ENCODE measurements at regions not wholly inside any gene's neighbourhood (a gene's known extent, or its start where the extent isn't known, plus 50 kb on each side); places are given as distances from the start of the nearest gene placed in this dataset.
"Not testable (repeated sequence)": the region's sequence is repeated elsewhere in the genome, so short reads cannot be mapped to it uniquely, and the experiment has no call there.

GRCh38 chrX:117458243-117458968, 658.2 kb downstream of the KLHL13 start:
- DNase-seq = no peak

GRCh38 chrX:117455787-117456186, 660.8 kb downstream of the KLHL13 start:
- no peak for DNase-seq

GRCh38 chrX:117429501-117429900, 687.1 kb downstream of the KLHL13 start:
- no peak for DNase-seq

- no peak for DNase-seq
Measured at GRCh38 chrX:117407449-117408150, 709.0 kb downstream of the KLHL13 start.

- no peak for DNase-seq
Measured at GRCh38 chrX:117400839-117401238, 715.8 kb downstream of the KLHL13 start.

GRCh38 chrX:117400005-117400404, 716.6 kb downstream of the KLHL13 start:
- DNase-seq = no peak

GRCh38 chrX:117397844-117398243, 718.8 kb downstream of the KLHL13 start:
- no peak for DNase-seq

- not testable (repeated sequence) for DNase-seq
Measured at GRCh38 chrX:117394506-117395070, 722.0 kb downstream of the KLHL13 start.

- not testable (repeated sequence) for DNase-seq
Measured at GRCh38 chrX:117392360-117392759, 724.2 kb downstream of the KLHL13 start.

GRCh38 chrX:117376460-117376859, 740.1 kb downstream of the KLHL13 start:
- DNase-seq = no peak

- no peak for DNase-seq
Measured at GRCh38 chrX:117335209-117335608, 781.4 kb downstream of the KLHL13 start.

GRCh38 chrX:117327373-117327772, 789.2 kb downstream of the KLHL13 start:
- DNase-seq = no peak

GRCh38 chrX:117325706-117326105, 790.9 kb downstream of the KLHL13 start:
- DNase-seq = no peak

- no peak for DNase-seq
Measured at GRCh38 chrX:117305168-117305766, 811.3 kb downstream of the KLHL13 start.

- no peak for DNase-seq
Measured at GRCh38 chrX:117301086-117301485, 815.5 kb downstream of the KLHL13 start.

GRCh38 chrX:117291760-117292159, 824.9 kb downstream of the KLHL13 start:
- DNase-seq = no peak

- DNase-seq = no peak
Measured at GRCh38 chrX:117274965-117275364, 812.2 kb upstream of the CT83 start.
